GM19463 (cell line): ENCODE measurements at regions not wholly inside any gene's neighbourhood (a gene's known extent, or its start where the extent isn't known, plus 50 kb on each side); places are given as distances from the start of the nearest gene placed in this dataset.
"Not testable (repeated sequence)": the region's sequence is repeated elsewhere in the genome, so short reads cannot be mapped to it uniquely, and the experiment has no call there.

ENCODE experiments used
- ATAC-seq: cut with Tn5 transposase; IDR thresholded peaks from one replicate; pipeline ENCODE4 v1.9.1; 2021; ENCODE audit warnings: mild to moderate bottlenecking, moderate library complexity; ENCODE audit not compliant: unreplicated experiment

- ATAC-seq = no peak
Observed at GRCh38 chr4:189129044-189129694, 811.5 kb upstream of the FRG1 start.

GRCh38 chr4:189131118-189131517 lies 809.6 kb upstream of the FRG1 start:
- no peak for ATAC-seq

- no peak for ATAC-seq
Observed at GRCh38 chr4:189136462-189136861, 804.2 kb upstream of the FRG1 start.

GRCh38 chr4:189143263-189143952 lies 797.3 kb upstream of the FRG1 start:
- ATAC-seq = no peak

GRCh38 chr4:189147005-189147929 lies 793.4 kb upstream of the FRG1 start:
- no peak for ATAC-seq

GRCh38 chr4:189155083-189155482 lies 785.6 kb upstream of the FRG1 start:
- not testable (repeated sequence) for ATAC-seq

GRCh38 chr4:189162073-189162789 lies 778.4 kb upstream of the FRG1 start:
- ATAC-seq = no peak

- ATAC-seq = no peak
Observed at GRCh38 chr4:189162888-189163287, 777.8 kb upstream of the FRG1 start.

GRCh38 chr4:189176002-189176401 lies 764.7 kb upstream of the FRG1 start:
- no peak for ATAC-seq

GRCh38 chr4:189177130-189177529 lies 763.5 kb upstream of the FRG1 start:
- ATAC-seq = no peak

GRCh38 chr4:189178125-189178746 lies 762.4 kb upstream of the FRG1 start:
- ATAC-seq = no peak

- no peak for ATAC-seq
Observed at GRCh38 chr4:189185810-189186432, 754.8 kb upstream of the FRG1 start.

GRCh38 chr4:189187531-189188052 lies 753.1 kb upstream of the FRG1 start:
- no peak for ATAC-seq

GRCh38 chr4:189198624-189199023 lies 742.0 kb upstream of the FRG1 start:
- ATAC-seq = no peak

- no peak for ATAC-seq
Observed at GRCh38 chr4:189200353-189200752, 740.3 kb upstream of the FRG1 start.

GRCh38 chr4:189202182-189202868 lies 738.3 kb upstream of the FRG1 start:
- peak; percentile 84 for ATAC-seq

- no peak for ATAC-seq
Observed at GRCh38 chr4:189202869-189203271, 737.8 kb upstream of the FRG1 start.

- no peak for ATAC-seq
Observed at GRCh38 chr4:189204616-189205015, 736.1 kb upstream of the FRG1 start.

- ATAC-seq = no peak
Observed at GRCh38 chr4:189206953-189207352, 733.7 kb upstream of the FRG1 start.
